ENCODE measurements at regions not wholly inside any gene's neighbourhood (a gene's known extent, or its start where the extent isn't known, plus 50 kb on each side); places are given as distances from the start of the nearest gene placed in this dataset.
"Not testable (repeated sequence)": the region's sequence is repeated elsewhere in the genome, so short reads cannot be mapped to it uniquely, and the experiment has no call there.

DNA sequence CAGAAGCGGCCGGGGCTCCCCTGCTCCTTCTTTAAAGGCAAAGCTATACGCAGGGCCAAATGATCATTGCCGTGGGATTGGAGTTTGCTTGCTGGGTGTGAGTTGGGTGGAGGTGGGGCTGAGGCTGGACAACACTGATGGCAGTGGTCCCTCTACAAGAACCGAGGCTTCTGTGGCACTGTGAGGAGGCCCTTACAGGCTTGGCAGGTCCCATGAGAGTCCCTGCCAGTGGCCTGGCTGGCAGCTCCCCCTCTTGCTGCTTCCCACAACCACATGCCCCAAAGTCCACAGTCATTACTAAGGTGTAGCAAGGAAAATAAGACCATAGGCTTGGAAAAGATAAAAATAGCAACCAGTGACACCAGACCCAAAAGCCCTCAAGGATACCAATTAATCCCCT is 98.4 kb downstream of the ANKRD10 start:
- POLR2A ChIA-PET: no interaction called here
- TF ChIP-seq, protein P1, sequence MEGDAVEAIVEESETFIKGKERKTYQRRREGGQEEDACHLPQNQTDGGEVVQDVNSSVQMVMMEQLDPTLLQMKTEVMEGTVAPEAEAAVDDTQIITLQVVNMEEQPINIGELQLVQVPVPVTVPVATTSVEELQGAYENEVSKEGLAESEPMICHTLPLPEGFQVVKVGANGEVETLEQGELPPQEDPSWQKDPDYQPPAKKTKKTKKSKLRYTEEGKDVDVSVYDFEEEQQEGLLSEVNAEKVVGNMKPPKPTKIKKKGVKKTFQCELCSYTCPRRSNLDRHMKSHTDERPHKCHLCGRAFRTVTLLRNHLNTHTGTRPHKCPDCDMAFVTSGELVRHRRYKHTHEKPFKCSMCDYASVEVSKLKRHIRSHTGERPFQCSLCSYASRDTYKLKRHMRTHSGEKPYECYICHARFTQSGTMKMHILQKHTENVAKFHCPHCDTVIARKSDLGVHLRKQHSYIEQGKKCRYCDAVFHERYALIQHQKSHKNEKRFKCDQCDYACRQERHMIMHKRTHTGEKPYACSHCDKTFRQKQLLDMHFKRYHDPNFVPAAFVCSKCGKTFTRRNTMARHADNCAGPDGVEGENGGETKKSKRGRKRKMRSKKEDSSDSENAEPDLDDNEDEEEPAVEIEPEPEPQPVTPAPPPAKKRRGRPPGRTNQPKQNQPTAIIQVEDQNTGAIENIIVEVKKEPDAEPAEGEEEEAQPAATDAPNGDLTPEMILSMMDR (IDR thresholded peaks at IDR 0.05; ENCODE audit: control extremely low read depth, extremely low read depth, low read depth, missing control alignments): no peak
- no peak for DNase-seq (ENCODE audit: extremely low spot score)
- CTCF ChIA-PET: interaction anchor here (0.9 to 1.6 kb wide), 3 partner anchors 9 to 592 kb away, joined by 3 to 4 read pairs (median 3); no protein-coding TSS in a partner anchor

DNA sequence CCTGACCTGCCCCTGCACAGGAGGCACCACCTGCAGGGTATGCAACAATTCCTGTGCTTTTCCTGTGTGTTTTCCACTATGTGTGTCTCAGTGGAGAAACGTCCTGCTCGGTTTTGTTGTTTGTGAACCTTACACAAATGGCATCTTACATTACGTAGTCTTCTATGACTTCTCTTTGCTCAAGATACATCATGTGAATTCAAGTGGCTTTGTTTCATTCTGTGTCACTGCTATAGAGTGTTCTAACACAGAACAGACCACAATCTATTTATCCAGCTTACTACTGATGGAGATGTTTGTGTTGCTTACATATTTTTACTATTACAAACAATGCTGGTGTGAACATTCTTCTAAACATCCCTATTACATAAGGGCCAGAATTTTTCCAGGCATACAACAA is 97.7 kb downstream of the ANKRD10 start:
- no peak for DNase-seq (ENCODE audit: extremely low spot score)
- TF ChIP-seq, protein P1 (IDR thresholded peaks at IDR 0.05; ENCODE audit: control extremely low read depth, extremely low read depth, low read depth, missing control alignments): no peak
- CTCF ChIA-PET: interaction anchor here (1.4 to 2.8 kb wide), 6 partner anchors 9 to 361 kb away, joined by 3 to 16 read pairs (median 12); no protein-coding TSS in a partner anchor
- POLR2A ChIA-PET: no interaction called here

DNA sequence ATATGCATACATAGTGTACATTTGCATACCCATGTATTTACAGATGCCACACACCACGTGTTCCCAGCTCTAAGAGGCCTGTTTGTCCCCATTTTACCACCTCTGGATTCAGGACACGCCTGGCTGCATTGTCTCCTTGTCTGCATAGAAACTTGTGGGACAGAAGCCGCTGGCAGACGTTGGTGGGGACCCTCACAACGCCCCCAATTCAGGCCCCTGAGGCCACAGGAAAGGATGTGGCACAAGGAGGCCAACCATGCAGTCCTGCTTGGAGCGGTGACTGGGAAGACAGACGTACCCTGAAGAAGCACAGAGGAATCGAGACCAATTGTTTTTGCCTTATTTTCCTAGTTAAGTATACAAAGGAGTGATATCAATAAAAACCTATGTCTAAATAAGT is 96.1 kb downstream of the ANKRD10 start:
- TF ChIP-seq, protein P1 (IDR thresholded peaks at IDR 0.05; ENCODE audit: control extremely low read depth, extremely low read depth, low read depth, missing control alignments): no peak
- DNase-seq (ENCODE audit: extremely low spot score): no peak
- POLR2A ChIA-PET: no interaction called here
- CTCF ChIA-PET: interaction anchor here (0.8 to 2.8 kb wide), 13 partner anchors 9 to 598 kb away, joined by 3 to 16 read pairs (median 6); no protein-coding TSS in a partner anchor

DNA sequence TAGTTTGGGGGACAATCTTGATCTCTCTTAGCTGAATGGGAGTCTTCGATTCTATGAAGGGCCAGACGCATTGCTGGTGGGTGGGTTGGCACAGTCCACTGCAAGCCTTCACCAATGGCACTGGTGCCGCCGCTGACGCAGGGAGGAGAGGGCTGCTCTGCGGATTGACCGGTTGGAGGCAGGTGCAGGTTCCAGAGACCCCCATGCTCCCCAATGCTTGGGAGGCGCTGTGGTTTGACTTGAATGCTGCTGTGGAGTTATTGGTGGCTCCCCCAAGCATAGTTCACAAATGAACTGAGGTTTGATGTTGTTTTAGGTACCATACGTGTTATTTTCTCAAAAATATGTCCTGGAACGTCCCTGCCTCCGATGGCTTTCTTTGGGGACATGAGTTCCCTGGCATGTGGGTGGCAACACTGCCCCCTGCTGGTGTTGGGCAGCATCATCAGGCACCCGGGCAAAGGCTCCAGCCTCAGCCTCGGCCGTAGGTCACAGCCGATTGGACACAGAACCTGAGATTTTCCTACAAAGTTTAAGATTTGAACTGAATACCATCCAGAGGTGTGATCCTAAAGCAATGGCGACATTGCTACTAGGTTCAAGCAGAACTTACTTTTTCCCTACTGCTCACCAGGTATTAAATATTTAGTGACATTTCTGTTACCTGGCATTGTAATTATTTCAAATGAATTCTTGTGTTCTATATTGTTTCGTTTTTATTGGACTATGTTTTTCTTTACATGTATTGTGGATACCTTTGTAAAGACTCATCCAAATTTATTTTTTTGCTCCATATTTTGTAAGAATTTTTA is 95.5 kb downstream of the ANKRD10 start:
- DNase-seq (ENCODE audit: extremely low spot score): peak; percentile 90
- CTCF ChIA-PET: interaction anchor here (0.7 to 2.8 kb wide), 17 partner anchors 8 to 599 kb away, joined by 3 to 16 read pairs (median 5); no protein-coding TSS in a partner anchor
- TF ChIP-seq, protein P1 (IDR thresholded peaks at IDR 0.05; ENCODE audit: control extremely low read depth, extremely low read depth, low read depth, missing control alignments): peak; percentile 88
- POLR2A ChIA-PET: no interaction called here

DNA sequence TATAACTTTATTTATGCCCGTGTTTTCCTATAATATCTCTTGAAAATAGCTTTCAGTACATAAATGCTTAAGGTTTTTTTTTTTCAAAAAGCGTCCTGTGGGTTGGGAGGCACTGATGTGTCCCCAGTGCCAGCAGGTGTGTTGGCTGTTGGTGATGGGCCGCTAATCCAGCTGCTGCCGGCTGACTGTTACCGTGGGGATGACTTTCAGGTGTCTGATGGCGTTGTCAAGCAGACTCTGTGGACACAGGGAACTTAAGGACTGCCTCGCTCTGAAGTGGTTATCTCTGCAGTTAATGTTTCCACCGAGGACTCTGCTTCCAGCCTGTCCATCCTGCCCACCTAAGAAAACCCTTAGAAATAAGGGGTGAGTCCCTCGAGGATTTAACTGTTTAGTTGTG is 94.5 kb downstream of the ANKRD10 start:
- CTCF ChIA-PET: interaction anchor here (0.7 to 2.1 kb wide), 7 partner anchors 11 to 365 kb away, joined by 3 to 6 read pairs (median 3); no protein-coding TSS in a partner anchor
- POLR2A ChIA-PET: no interaction called here
- TF ChIP-seq, protein P1 (IDR thresholded peaks at IDR 0.05; ENCODE audit: control extremely low read depth, extremely low read depth, low read depth, missing control alignments): no peak
- no peak for DNase-seq (ENCODE audit: extremely low spot score)

DNA sequence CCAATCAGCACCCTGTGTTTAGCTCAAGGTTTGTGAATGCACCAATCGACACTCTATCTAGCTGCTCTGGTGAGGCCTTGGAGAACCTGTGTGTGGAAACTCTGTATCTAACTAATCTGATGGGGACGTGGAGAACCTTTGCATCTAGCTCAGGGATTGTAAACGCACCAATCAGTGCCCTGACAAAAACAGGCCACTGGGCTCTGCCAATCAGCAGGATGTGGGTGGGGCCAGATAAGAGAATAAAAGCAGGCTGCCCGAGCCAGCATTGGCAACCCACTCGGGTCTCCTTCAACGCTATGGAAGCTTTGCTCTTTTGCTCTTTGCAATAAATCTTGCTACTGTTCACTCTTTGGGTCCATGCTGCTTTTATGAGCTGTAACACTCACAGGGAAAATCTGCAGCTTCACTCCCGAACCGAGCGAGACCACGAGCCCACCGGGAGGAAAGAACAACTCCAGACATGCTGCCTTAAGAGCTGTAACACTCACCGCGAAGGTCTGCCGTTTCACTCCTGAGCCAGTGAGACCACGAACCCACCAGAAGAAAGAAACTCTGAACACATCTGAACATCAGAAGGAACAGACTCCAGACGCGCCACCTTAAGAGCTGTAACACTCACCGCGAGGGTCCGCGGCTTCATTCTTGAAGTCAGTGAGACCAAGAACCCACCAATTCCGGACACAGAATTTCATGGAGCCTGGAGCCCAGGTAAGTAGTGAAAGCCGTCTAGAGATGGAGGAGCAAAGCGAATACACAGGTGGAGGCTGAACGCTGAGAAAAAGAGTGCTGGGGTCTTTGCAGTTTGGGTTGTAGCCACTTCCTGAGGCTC is 92.8 kb downstream of the ANKRD10 start:
- POLR2A ChIA-PET; CTCF ChIA-PET; DNase-seq (ENCODE audit: extremely low spot score): not testable (repeated sequence)
